Right kidney (tissue), 1 donor: ENCODE measurements at regions not wholly inside any gene's neighbourhood (a gene's known extent, or its start where the extent isn't known, plus 50 kb on each side); places are given as distances from the start of the nearest gene placed in this dataset.
"Not testable (repeated sequence)": the region's sequence is repeated elsewhere in the genome, so short reads cannot be mapped to it uniquely, and the experiment has no call there.

Source experiments
- DNase-seq: peaks from one replicate; pipeline ENCODE4 v3.0.0-alpha.2; 2016

DNA sequence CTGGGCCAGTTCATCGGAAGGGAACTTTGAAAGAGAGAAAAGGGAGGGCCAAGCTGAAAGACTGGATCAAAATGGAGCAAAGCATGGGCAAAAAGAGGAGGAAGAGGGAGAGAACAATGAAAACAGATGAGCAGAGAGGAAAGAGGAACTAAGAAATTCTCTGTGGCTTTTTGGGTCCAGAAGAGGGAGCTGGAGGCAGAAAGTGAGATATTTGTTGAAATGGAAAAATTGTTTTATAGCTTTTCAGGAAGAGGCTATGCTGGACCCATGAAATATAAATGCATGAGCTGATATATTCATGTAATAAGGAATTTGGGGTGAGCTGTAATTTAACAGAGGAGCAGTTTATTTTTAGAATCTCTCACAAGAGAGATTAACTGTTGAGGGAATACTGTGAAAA is 457.3 kb downstream of the DMAC1 start:
- no peak for DNase-seq

DNA sequence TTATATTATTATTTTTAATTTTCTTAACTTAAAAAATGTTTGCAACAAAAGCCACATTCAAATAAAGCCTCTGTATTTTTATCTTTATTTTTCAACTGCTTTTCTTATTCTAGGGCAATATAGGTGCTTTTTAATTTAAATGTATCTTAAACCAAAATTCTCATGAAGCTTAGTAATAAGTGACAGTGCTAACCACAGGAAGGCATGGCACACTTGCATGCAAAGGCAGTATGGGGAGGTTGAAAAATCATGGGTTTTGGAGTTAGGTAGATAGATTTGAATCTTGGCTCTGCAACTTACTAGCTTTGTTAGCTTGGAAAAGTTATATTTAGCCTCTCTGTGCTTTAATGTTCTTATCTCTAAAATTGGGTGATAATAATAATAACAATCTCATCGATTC is 458.0 kb downstream of the DMAC1 start:
- no peak for DNase-seq

DNA sequence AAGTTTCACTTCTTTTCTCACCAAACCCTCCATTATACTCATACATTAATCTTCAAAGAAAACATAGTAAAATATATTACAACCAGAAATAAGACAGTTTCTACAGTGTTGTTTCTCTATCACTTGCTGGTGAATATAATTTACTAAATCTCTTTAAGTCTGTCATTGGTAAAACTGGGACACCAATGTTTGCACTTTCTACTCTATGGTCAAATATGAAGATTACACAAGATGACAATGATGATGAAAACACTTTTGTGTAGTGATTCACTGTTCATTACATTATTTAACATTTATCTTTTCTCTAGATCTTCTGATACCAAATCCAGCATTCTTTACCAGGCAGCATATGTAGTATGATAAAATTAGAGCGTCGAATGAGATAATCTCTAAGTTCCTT is 459.1 kb downstream of the DMAC1 start:
- DNase-seq: no peak

DNA sequence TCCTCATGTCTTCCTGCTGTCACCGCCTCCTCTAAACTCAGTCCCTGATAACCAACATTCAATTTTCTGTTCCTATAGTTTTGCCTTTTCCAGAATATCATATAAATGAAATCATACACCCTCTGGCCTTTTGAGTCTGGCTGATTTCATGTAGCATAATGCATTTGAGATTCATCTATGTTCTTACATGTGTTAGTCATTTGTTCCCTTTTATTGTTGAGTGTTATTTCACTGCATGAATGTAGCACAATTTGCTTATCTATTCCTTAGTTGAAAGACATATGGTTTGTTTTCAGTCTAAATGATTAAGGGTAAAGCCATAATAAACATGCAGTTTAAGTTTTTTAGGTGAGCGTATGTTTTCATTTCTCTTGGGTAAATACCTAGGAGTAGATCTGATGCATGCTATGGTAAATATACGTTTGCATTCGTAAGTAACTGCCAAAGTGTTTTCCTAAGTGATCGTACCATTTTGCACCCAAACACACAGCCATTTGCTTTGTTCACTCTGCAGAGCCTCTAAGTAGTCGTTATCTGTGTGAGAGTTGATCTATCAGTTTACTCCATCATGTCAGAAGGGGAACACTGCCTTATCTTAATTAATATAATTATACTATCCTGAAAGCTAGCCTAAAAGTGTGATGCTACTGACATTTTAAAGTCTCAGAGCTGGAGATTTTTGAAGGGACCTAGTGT is 460.8 kb downstream of the DMAC1 start:
- no peak for DNase-seq

DNA sequence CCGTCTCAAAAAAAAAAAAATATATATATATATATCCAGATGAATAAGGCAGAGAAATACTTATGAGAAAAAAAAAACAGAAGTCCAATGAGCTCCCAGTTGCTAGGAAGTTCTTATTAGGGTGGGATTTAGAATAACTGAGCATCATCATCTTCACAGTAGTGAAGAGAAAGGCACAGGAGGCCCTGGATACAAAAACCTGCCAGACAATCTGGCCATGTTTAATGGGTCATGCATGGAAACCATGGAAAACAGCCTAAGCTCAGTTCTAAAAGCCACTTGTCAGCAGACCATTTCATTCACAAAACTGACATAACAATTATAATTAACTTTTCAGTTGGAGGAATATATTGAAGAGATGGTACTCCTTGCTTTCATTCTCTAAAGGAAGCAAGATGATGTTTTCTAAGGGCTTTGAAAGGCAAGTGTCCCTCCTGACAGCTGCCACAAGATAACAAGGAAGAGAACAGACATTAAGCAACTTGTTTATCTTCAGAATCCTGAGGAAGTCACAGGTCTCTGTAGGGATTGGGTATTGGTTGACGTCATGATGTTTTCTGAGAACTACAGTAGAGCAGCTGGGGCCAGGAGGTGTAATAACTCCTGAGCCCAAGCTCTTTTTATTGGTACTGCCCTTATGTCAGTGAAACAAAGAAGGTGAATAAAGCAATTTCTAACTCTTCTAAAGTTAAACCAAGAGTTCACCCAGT is 463.1 kb downstream of the DMAC1 start:
- DNase-seq: no peak

DNA sequence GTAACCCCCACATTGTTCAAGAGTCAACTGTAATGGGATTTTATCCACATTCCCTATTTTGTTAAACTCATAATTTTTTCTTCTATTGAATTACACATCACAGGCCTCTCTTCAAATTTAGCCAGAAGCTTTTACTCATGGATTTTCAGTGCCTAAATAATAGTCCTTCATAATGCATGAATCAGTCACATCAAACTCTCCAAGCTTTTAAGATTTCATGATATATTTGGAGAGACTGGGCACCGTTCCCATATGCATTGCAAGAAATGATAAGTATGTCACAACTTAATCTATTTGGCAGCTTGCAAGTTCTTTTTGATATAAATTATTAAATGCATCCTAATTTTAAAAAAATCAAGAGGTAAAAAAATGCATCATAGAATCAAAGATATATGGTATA is 465.9 kb downstream of the DMAC1 start:
- no peak for DNase-seq

DNA sequence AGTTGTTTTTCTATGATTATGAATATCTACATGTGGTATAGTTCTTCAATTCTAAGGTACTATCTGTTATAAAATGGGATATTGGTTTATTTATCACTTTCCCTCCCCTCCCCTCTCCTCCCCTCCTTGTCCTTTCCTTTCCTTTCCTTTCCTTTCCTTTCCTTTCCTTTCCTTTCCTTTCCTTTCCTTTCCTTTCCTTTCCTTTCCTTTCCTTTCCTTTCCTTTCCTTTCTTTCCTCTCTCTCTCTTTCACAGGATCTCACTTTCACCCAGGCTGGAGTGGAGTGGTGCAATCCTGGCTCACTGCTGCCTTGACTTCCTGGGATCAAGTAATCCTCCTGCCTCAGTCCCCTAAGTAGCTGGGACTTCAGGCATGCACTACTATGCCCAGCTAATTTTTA is 466.8 kb downstream of the DMAC1 start:
- no peak for DNase-seq

DNA sequence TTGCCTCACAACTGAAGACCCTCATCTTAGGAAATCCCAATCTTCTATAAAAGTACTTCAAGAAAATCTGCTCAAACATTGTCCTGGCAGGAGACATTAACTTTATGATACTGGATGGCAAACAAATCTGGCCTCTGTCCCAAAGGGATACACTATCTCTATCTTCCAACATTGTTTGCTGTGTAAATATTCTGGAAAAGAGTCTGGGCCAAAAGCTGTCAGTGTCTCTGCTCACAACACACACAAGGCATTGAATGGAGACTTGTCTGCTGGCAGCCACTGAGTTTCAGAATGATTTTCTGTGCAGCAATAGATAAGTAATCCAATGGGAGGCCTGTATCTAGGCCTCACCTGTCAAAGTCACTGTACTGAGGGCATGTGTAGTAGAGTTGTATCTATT is 471.1 kb downstream of the DMAC1 start:
- DNase-seq: no peak

DNA sequence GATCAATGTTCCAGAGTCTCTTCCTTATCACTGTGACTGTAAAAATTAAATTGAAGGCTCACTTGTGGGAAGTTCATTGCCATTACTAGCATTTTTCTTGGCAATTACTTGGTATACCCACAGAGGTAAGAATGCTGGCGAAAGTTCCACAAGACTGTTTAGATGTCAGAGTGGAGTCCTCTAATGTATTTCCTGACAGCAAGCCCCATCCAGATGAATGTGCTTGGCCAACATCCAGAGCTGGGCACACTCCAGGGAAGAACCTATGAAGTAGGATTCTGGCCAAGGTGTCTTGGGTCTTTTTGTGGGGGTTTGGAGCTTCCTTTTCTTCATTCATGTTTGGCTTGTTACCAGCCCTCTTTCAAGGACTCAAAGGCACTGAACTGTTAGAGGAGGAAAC is 473.6 kb downstream of the DMAC1 start:
- no peak for DNase-seq

DNA sequence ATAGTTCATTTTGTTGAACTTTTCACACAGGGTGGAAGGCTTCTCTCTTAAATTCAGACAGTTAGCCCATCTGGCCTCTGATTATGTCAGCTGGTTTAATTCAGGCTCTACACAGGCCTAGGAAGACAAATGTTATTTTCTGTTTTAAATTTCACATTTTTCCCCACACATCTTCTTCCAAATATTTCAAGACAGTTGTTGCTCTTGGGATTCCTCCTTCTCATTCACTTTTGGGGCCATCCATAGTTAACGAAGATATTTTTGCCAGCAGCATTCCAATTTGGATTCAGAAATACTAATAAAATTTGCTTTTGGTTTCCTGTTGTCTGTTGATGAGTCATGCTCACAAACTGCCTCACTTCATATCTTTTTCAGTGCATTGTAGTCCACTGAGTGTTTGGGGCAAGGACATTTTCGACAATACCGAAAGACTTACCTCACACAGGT is 475.4 kb downstream of the DMAC1 start:
- DNase-seq: no peak

DNA sequence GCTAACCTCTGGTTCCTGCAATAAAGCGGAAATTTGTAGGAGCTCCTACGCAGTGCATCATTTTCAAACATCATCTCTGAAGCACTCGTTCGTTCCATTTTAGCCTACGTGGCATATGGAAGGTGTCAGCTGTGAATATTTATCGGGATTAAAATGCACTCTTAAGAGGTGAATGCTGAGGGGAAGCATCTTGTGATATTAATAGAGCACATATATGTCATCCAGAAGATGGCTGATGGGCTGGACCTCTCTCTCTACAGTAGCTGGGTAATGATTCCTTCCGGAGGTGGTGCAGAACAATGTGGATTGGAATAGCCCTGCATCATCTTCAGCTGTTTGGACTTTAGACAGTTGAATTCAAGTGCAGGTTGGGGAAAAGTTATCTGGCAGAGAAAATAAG is 478.7 kb downstream of the DMAC1 start:
- DNase-seq: no peak

DNA sequence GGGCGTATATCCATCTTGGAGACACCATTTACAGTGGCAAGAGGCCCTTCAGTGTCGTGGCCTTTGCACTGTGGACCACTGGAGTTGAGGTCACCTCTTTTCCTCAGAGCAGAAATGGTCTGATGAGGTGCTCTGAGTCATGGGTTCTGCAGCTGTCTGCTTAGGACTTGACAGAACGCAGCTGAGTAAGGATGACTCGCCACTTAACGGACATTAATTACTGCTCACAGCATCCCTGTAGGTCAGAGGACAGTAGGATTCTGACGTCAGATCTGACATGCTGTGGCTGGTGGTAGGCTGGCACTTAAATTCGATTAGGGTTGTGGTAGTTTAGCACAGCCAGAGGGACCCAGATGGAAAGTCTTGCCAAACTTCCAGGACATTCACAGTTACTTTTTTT is 479.4 kb downstream of the DMAC1 start:
- no peak for DNase-seq

DNA sequence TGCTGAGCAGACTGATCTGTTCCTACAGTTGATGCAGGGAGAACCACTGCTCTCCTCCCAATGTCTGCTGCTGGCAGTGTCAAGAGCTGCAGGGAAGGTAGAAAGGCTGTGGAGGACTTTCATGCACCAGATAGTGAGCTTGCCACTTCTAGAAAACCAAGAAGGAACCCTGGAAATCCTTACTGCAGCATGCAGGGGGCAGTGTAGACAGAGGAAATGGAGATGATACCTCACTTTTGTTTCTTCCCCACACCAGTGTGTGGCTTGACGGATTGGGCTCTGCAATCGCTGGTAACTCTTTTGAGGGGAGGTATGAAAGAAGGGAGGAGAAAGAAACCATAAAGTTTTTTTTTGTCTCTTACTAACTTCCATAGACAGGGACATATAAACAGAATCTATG is 480.7 kb downstream of the DMAC1 start:
- no peak for DNase-seq

DNA sequence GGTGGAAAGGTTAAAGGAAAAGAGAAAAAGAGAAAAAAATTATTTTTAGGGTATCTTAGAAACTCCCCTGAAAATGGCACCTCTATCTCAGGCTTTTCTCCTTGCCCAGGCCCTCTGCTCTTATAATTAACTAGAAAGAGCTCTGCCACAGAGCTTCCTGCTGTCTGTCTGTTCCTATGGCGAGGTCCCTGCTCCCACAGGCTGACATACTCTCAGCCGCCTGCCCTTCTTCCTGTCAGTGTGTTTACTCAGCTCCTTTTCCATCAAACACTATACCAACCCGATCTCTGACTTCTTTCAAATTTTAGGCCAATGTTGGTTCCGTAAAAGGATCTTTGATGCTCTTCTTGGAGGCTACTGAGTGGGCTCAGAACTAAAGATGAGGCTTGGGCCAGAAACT is 482.6 kb downstream of the DMAC1 start:
- DNase-seq: no peak

DNA sequence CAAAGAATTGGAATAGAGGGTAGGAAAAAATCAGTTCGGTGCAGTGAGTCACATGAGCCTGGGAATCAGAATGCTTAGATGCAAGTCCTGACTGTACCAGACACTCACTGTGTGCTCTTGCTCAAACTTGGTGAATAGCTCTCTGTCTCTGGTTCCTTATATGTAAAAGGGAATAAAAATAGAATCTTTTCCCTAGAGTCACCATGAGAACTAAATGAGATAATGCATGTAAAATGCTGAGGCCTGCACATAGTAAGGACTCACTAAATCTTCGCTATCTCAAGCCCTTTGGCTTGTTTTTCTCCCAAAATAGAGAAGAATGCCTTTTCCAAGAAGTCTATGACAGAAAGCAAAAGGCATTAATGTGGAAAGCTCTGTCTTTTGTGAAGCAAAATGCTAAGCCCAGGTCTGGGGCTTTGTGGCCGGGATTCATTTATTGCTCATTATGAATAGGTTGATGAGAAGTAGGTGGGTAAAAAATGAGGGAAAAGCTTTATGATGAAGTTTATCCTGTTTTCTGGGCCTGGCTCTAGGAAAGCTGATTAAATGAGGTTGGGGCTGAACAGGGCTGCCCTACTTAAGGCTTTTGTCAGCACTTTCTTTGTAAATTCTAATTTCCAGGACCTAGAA is 483.3 kb downstream of the DMAC1 start:
- DNase-seq: no peak

DNA sequence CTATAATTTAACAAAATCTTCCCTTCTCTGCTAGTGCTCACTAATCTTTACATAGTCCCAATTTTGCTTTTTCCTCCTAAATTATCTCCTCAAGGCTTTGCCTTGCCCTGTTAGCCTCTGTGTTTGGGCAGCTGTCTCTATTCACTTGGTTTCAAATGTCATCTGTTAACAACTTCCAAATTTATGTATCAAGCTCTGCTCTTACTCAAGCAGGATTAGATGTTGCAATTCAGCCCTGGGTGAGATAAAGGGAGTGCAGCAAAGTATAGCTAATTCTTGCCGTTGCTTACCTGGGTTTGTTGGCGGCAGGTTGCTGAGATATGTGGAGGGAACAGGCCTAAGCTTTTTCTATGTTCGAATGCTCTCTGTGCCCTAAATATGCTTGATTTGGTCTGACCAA is 483.8 kb downstream of the DMAC1 start:
- DNase-seq: no peak

DNA sequence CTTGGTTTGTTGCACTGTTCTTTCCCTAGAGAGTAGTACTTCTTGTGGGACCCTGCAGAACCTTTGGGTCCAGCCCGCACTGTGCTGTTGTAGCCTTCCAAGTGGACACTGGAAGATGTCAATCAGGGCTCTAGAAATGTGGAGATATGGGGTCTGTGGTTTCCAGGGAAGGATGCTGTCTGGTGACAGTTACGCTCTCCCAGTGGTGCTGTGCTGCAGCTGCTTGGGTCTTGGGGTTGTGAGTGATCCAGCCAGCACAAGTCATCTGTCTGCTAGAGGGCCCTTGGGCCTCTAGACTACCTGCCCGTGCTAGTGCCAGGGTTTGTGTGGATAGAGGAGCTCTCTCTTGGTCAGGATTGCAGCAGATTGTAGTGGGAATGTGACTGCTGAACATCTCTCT is 484.5 kb downstream of the DMAC1 start:
- DNase-seq: no peak

DNA sequence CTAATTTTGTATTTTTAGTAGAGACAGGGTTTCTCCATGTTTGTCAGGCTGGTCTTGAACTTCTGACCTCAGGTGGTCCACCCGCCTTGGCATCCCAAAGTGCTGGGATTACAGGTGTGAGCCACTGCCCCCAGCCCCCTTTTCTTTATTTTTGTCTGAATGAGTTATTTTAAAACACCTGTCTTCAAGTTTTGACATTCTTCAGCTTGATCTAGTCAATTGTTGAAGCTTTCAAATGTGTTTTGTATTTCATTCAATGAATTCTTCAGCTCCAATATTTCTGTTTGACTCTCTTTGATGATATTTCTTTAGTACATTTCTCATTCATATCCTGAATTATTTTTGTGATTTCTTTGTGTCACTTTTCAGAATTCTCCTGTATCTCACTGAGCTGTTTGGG is 486.2 kb downstream of the DMAC1 start:
- no peak for DNase-seq

DNA sequence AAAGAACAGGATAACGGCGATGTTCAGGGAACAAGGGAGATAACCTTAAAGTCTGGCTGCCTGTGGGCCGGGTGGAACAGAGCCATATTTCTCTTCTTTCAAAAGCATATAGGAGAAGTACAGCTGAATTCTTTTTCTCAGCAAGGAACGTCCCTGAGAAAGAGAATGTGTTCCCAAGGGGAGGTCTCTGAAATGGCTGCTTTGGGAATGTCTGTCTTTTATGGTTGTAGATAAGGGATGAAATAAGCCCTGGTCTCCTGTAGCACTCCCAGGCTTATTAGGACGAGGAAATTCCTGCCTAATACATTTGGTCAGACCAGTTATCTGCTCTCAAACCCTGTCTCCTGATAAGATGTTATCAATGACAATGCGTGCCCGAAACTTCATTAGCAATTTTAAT is 490.5 kb downstream of the DMAC1 start:
- DNase-seq: not testable (repeated sequence)

DNA sequence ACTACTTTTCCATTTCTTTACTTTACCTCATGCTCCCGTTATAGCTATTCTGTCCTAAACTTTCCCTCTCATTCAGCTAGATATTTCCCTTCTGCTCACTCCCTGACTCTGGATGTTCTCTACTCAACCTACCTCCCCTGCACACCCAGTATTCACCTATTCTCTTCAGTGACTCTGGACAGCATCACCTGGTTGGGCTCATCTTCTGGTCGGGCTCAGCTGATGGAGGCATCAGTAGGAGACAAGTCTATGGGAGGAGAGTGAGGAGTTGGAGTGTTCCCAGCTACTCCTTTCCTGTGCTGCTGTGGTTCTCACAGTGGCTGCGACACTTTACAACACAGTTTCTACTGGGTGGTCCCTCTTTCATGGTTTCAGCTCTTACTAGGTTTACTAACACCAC is 493.9 kb downstream of the DMAC1 start:
- no peak for DNase-seq

DNA sequence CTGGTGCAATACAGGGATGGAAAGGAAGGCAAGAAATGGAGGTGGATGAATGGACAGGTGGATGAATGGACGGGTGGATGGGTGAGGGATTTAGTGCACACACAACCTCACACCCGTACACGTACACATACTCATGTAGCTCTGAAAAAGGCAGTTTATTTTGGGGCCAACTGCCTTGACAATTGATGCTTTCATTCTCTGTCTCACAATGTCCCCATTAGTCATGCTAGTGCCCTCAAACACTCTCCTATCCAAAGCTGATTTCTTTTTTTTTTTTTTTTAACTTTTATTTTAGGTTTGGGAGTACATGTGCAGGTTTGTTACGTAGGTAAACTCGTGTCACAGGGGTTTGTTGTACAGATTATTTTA is 495.0 kb downstream of the DMAC1 start:
- no peak for DNase-seq

DNA sequence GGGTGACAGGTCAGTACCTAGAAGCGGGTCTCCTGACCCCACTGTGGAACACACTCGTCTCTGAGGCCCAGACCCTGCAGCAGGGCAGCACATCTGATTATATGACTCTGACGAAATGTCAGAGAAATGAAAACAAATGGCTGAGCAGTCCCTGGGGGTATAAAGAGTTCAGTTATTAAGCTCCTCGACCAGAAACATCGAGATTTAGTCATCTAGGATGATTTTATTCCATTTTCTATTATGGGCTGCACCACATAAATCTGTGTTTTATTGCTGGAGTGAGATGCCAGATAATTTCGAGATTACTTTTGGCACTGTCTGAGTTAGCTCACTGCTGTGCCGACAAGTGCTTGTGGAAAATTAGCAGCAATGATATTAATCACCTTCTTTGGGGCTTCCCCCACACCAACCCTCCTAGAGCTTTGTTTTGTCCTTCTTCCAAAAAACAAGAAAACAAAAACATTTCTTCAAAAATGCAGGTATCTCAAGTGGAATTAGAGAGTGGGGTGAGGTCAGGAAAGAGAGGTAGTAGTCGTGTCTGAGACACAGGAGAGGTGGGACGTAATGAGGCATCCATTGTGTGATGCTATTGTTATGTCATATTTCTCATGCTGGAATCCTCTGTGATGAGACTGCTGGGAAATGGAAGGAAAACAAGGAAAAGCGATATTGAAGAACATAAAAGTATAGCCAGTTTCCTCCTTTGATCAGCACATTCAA is 495.5 kb downstream of the DMAC1 start:
- no peak for DNase-seq

DNA sequence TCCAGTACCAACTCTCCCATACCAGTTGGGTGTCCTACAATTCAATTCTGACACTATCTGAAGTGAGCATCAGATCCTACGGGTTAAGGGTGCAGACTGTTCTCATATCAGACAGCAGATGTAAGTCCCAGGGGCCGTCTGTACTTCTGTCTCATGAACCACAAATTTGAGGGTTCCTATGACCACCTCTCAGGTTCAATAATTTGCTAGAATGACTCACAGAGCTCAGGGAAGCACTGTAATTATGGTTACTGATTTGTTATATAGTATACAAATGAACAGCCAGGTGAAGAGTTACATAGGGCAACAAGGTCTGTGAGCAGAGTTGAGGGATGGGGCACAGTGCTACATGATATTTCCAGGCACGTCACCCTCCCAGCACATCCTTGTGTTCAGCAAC is 499.1 kb downstream of the DMAC1 start:
- DNase-seq: no peak
